NCI-H1048 (cell line): ENCODE measurements at regions not wholly inside any gene's neighbourhood (a gene's known extent, or its start where the extent isn't known, plus 50 kb on each side); places are given as distances from the start of the nearest gene placed in this dataset.
"Not testable (repeated sequence)": the region's sequence is repeated elsewhere in the genome, so short reads cannot be mapped to it uniquely, and the experiment has no call there.

Experiments
- DNase-seq: peaks from one replicate; lab custom pipeline; 2025; lab: John Stamatoyannopoulos, UW

DNA sequence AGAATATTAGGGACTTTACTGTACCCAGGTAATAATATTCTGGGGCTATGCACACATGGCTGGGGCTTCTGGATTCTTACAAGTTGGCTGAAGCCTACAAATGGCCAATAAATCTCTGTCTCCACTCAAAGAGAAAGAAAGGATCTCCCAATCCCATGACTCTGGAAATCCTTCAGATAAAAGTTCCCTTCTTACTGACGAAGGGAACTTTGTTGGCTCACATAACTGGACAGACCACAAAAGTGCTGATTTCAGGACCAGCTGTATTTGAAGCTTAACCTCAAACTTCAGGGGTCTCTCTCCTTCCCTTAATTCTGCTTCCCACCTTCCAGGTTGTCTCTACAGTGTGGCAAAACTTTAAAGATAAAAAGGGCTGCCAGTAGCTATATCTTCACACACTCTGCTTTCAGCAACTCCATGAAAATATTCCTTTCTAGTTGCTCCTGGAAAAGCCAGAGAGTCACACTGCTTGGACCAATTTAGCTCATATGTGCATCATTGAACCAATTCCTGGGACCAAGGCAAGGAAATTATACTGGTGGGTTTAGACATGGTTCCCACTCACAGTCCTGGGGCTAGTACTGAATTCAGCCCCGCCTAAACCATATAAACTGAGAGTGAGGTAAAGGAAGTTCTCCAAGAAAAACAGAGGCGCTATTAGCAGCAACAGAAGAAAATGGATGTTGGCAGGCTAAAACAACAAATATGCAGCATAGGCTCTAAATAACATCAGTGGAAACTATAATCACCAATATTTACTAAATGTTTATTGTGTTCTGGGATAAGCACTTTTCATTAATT lies 290.0 kb upstream of the GADL1 start:
- no peak for DNase-seq

- no peak for DNase-seq
These were observed 290.5 kb upstream of the GADL1 start for GRCh38 chr3:31185062-31185357.

DNA sequence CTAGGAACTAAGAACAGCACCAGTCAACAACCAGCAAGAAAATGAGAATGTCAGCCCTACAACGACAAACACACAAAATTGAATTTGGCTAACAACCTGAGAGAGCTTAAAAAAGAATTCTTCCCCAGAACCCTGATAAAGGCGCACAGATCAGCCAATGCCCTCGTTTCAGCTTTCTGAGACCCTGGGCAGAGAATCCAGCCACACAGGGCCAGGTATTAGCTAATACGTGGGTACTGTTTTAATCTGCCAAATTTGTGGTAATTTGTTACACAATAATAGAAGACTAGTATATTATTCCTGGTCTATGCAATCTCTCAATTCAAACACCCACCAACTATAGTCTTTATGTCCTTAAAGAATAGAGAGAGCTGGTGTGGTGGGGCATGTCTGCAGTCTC lies 291.6 kb upstream of the GADL1 start:
- no peak for DNase-seq

GRCh38 chr3:31187380-31187779 lies 292.9 kb upstream of the GADL1 start:
- DNase-seq, result no peak

DNA sequence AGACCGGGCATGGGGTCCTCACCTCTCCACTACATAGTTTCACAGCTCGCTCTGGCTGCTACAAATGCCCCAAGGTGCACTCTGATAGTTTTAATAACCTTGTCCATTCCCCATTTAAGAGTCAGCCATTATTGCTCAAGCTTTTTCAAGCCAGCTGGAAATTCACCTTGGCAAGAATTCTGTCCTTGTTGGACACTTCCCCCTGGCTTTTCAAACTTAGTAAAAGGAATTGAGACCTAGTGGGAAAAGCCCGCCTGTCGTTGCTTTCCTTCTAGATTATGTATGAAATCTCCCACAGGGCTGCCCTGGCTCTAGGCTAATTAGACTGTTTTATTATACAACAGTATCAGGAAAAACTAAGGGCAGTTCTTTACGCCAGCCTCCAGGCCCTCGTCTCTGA lies 293.7 kb upstream of the GADL1 start:
- no peak for DNase-seq

GRCh38 chr3:31189330-31189729 lies 294.9 kb upstream of the GADL1 start:
- no peak for DNase-seq

DNA sequence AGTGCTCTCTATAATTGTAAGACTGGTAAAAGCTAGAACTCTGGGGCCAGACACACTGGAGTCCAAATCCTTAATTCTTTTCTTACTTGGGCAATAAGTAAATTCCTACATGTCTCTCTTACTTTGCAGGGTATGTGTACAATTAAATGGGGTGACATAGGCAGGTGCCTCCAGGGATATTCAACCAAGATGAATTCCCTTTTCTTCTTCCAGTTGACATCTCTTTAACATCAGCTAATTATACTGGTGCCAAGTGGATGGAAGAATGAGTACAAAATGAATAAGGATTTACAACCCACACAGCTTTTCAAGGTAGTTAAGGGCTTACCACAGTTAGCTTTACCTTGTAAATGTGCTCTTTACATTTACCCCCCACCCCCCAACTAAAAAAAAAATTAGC lies 295.5 kb upstream of the GADL1 start:
- DNase-seq, result no peak

- DNase-seq, result no peak
These were observed 296.9 kb upstream of the GADL1 start for GRCh38 chr3:31191354-31191753.

DNA sequence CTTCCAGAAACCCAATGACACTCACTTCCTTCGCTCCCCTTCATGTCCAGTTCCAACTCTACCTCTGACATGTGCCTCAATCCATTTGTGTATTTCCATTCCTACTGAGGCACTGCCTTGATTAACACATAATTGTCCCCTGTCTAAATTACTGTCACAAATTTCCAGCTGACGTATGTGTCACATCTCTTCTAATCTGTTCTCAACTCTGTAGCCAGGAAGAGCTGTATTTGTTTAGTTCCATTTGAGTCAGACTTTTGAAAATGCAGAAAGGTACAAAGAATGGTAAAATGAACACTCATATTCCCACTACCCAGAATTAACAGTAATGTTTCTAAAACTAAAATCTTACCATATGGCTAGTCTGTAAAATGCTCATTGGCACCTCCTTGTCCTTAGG lies 299.0 kb upstream of the GADL1 start:
- DNase-seq, result no peak

DNA sequence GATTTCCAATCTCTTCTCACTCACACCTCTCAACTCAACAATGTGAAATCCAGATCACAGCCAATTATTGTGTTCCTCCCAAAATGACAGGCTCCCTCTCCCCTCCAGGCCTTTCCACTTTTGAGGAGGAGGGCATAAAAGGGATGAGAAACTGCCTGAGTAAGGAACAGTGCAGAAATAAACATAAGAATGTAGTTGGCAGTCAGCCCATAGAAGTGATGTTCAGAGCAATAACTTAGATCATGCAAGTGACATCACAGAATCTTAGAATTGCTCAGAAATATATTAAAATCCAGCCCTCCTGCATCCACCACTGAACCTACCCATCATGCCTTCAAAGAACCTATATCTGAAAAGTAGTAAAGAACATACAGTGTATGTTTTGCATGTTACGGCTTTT lies 299.4 kb upstream of the GADL1 start:
- no peak for DNase-seq

GRCh38 chr3:31196261-31196660 lies 301.8 kb upstream of the GADL1 start:
- no peak for DNase-seq

GRCh38 chr3:31196881-31197364 lies 302.5 kb upstream of the GADL1 start:
- no peak for DNase-seq

- DNase-seq, result no peak
These were observed 303.5 kb upstream of the GADL1 start for GRCh38 chr3:31197941-31198340.

DNA sequence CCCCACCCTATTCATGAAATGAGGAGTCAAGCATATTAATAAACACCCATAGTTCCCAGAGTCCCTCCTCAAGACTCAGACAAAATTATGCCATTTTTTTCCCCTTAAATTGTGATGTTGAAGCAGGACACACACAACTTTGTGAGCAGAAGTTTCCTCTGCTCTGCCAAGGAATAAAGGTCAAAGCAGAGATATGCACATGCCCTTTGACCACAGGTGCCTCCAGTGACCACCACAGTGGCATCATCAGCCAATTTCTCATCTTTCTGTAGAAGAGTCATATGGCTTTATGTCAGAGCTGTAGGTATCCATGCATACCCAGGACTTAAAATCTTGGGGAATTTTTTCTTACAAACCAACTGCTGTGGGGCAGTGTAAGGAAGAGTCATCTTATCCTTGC lies 304.4 kb upstream of the GADL1 start:
- no peak for DNase-seq

DNA sequence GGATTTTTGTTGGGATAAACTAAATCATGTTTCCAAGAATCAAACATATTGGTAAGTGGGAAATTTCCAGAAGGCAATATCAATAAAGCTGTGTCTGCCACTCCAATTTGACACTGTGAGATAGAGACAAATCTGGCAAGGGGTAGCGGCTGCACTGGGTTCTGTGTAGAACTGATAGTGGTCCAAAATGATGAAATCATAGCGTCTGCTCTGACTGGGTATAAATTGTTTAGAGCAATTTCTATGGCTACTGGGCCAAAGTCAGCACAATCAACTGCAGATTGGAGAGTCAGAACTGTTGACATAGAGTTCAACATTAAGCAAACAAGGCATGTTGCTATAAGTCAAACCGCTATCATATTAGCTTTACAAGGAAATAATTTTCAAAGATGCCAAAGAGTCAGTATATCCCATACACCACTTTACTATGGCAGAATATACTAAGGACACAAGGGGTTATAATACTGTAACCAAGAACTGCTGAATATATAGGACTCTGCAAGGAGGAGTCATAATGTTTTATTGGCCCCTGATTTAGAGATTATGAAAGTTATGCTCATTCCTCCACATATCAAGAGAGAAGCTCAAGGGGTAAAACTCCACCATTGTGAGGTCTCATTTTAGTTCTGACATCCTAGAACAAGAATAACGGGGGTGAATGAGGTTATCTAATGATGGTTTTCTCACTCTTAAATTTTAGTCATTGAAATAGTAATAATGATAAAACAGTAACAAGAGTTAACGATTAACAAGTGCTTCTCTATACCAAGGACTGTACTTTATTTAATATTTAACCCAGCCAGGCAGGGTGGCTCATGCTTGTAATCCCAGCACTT lies 309.7 kb upstream of the GADL1 start:
- no peak for DNase-seq

- not testable (repeated sequence) for DNase-seq
These were observed 310.3 kb upstream of the GADL1 start for GRCh38 chr3:31204796-31205056.

GRCh38 chr3:31210068-31210645 lies 315.7 kb upstream of the GADL1 start:
- DNase-seq, result no peak

DNA sequence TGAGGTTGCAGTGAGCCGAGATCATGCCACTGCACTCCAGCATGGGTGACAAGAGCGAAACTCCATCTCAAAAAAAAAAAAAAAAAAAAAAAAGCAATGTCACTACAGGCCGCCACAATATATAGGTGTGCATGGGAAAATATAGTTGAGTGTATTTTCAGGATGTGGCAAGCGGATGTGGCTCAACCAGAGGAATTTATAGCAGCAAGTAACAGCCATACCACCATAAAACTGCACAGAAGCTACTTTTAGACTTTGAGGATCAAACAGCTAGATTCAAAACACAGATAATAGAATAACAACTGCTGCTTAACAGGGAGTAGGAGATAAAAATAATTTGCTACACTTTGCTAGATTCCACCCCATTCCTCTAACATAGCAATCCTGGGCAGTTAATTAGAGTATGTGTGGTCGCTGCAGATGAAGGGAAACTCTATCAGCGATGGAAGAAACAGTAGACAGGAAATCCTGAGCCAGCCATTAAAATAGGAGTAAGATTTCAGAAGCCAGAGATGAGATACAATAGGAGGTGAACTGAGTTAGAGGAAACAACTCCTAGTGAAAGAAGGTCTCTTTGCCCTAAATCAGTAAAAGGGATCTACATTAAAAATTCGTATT lies 318.7 kb upstream of the STT3B start:
- DNase-seq, result no peak

- DNase-seq, result no peak
These were observed 314.6 kb upstream of the STT3B start for GRCh38 chr3:31218082-31218481.

- no peak for DNase-seq
These were observed 313.4 kb upstream of the STT3B start for GRCh38 chr3:31219131-31219843.

DNA sequence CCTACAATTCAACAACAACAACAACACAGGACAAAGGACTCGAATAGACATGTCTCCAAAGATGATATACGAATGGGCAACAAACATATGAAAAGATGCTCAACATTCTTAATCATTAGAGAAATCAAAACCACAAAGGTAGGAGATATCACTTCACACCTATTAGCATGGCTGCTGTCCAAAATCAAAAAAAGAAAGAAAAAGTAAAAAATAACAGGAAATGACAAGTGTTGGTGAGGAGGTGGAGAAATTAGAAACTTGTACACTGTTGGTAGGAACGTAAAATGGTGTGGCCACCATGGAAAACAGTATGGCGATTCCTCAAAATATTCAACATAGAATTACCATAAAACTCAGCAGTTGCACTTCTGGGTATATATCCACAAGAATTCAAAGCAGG lies 312.3 kb upstream of the STT3B start:
- DNase-seq, result no peak

GRCh38 chr3:31223278-31223677 lies 309.4 kb upstream of the STT3B start:
- DNase-seq, result no peak
